Stimulated activated CD4-positive, alpha-beta T cell treated with anti-CD3 and anti-CD28 coated beads, Interleukin-15, amount 100 ng/mL, for 24 hours (primary cell): ENCODE measurements at regions not wholly inside any gene's neighbourhood (a gene's known extent, or its start where the extent isn't known, plus 50 kb on each side); places are given as distances from the start of the nearest gene placed in this dataset.
"Not testable (repeated sequence)": the region's sequence is repeated elsewhere in the genome, so short reads cannot be mapped to it uniquely, and the experiment has no call there.

Source experiments
- DNase-seq: peaks from one replicate; pipeline ENCODE4 v3.0.0-alpha.2; 2020

GRCh38 chr5:152622628-152623027, 217.5 kb upstream of the NMUR2 start:
- no peak for DNase-seq

- DNase-seq: no peak
Observed at GRCh38 chr5:152623951-152624350, 218.9 kb upstream of the NMUR2 start.

DNA sequence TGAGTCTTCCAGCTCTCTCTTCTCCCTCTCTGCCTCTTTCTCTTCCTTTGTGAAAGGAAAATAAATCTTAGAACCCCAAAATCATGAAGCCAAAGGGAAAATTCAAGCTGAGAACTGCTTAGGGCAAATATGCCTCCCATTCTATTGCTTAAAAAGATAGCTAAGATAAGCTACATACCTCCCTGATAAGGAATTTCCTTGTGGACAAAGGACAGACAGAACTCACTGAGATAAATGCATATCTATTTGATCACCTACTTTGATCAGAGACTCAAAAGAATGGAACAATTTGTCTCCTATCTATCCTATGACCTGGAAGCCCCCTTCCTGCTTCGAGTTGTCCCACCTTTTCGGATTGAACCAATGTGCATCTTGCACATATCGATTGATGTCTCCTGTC, 220.6 kb upstream of the NMUR2 start:
- no peak for DNase-seq

DNA sequence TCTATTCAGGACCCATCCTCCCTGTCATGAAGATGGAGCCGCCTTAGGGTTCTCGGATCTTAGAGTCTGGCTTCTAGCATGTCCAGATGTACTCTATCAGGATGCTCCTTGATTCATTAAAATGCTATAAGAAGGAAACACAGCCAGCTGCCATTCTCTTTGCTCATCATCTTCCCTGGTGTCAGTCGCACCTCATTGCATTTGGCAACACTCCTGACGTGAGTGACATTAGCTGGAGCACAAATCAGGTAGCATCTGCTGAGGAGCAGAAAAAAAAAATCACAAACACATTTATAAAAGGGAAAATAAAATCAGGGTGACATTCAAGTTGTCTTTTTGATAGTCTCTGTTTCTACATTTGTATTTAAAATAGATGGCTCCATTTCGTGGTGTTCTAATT, 226.1 kb upstream of the NMUR2 start:
- DNase-seq: no peak

DNA sequence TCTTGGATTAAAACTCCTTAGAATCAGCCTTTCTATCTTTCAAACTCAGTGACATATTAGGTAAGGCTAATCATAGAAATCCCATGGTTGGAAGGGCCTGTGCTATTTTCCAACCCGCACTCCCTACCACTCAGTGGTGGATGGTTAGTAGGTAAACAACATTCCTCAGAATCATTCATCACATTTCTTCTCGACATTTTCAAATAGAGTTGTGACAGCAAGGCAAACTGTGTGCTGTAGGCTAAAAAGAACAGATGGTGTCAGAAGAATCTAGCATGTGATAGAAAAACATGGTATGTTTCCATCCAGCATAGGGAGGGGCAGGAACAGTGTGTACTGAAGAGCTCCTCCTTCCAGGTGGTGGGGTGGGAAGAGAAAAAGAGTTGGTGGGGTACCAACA, 227.3 kb upstream of the NMUR2 start:
- DNase-seq: no peak

DNA sequence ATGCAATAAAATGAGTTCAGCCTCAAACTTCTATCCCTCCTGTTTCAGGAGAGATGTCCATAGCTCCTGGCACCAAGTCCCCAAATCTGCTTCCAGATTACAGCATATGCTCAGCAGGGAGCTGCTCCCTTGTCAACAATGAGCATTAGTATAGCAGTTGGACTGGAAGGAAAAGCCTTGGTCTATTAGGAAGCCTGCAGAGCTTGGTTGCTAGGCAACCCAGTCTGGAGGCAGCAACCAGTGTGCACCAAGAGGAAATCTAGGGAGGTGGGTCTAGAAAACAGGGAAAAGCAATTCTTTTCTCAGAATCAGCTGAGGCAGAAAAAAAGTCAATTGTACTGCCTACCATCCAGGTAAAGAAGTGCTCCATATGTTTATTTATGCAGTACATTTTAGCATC, 229.5 kb upstream of the NMUR2 start:
- DNase-seq: no peak

DNA sequence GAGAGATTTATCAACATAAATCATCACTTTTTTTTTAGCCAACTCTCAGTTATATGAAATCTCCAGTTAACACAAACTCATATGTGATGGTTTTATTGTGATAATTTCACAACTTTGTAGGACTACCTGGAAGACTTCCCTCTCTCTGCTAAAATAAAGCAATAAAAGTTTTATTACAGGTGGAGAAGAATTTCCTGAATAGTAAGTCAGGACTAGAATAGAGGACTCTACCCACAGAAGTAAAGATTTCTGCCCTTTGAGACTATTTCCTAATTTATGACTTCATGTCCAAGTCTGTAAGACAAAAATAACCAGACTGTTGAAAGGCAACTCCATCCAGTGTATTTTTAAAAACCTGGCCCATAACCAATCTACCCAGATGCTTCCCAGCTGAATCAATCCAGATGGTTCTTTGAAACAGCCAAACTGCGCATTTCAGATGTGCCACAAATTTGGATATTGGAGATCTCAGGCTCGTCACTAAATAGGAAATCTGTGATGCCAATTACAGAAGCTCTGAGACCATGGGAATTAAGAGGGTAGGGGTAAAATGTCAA, 234.0 kb upstream of the NMUR2 start:
- no peak for DNase-seq

DNA sequence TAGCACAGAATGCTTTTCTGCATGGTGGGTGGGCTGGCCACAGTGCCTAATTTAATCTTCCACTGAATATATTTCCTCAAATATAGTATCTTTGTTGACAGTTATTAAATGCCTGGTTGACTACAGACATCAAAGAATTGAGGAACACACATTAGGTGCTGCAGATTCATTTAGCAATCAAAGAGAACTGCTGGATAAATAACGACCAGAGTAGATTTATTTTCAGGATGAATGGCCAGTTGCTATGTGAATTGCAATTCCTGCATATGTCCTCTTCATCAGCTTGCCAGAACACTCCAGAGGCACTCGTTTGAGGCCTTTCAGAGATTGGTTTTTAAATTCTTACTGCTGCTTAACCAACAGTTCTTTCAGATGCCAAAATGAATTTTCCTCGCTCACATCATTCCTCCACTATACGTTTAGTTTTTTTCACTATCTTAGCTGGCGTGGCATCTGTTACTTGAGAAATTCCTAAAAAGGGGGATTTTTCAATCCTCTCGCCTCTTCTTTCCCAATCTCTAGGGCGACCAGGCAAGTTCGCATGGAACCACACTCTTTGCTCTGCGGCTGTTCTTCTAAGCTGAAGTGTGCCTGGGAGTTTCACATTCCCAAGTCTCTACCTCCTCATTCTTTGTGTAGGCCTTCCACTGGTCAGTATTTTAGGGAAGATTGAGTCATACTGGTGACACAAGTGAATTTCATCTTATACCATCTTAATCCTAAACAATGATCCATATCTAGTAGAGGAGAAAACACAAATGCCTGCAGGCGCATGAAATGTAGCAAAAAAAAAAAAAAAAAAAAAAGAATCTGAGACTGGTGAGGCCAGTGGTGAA, 237.1 kb upstream of the NMUR2 start:
- no peak for DNase-seq

- DNase-seq: no peak
Observed at GRCh38 chr5:152642880-152643279, 237.8 kb upstream of the NMUR2 start.

DNA sequence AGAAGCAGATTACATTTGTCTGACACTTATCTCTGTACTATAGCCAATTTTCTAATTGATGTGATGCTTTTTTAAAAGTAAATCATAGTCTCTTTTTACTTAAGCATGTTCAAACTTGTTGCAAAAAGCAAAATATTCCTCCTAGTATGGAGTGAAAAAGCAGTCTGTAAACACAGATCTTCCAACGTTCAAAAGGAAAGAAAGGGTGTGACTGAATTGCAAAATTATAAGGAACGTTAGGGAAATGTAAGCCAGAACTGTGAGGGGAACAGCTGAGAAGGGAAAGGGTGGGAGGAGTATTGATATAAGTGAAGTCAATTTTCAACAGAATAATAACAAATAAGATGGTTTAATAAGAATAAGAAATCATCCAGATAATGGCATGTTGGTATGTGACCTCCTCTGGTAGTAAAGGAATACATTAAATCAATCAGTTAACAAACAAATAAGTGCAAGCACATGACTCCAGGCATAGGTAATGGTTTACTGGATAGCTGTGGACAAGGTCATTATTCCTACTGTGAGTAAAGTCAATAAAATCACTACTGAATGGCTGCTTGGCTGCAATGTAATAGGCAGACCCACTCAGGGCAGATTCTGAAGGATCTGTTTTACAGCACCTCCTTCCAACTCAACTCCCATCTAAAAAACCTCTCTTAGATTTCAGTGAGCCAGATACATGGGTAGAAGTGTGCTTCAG, 239.1 kb upstream of the NMUR2 start:
- DNase-seq: no peak

DNA sequence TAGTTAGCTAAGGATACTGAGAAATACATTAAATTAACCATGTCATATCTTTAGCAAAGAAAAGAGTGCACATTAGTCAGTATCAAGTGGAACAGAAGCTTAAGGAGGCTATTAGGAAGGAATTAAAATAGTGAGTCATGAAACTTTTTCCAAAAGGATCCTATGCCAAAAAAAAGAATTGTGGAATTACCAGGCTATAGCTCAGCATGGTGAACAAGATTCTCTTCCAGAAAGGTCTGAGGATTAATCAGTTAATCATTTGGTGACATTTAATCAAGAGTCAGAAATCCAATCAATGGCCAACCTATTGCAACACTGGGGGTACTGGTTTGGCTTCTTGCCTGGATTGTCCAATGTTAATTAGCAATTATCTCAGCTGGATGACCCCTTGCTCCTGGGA, 244.5 kb upstream of the NMUR2 start:
- no peak for DNase-seq

DNA sequence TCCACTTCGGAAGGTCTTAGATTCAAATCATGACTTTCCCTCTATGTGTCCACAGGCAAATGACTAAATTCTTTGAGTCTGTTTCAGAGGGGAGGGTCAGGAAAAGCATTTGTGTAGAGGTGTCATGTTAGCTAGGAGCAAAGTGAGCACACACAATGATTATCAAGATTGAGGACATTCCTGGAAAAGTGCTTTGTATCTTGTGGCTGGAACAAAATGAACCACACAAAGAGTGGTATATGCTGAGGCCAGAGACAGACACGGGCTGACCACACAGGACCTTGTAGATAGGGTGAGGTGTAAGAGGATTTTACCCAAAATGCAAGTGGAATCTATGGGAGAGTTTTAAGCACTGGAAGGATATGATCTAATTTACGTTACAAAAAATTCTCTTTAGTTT, 245.3 kb upstream of the NMUR2 start:
- DNase-seq: no peak

GRCh38 chr5:152659470-152659869, 254.4 kb upstream of the NMUR2 start:
- DNase-seq: not testable (repeated sequence)

DNA sequence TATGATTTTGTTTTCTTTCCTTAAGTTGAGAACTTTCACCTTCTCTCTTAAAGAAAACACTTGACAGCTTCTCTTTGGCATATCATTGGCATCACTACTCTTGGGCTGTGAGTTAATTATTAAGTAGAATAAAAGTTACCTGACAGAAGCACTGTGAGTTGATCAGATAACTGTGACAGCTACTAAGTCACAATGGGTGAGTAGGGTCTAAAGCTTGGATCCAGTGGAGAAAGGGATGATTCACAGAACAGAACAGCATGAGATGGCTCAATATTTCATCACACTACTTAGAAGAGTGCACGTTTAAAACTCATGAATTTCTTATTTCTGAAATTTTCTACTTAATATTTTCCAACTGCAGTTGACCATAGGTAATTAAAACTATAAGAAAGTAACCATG, 268.5 kb upstream of the NMUR2 start:
- no peak for DNase-seq

DNA sequence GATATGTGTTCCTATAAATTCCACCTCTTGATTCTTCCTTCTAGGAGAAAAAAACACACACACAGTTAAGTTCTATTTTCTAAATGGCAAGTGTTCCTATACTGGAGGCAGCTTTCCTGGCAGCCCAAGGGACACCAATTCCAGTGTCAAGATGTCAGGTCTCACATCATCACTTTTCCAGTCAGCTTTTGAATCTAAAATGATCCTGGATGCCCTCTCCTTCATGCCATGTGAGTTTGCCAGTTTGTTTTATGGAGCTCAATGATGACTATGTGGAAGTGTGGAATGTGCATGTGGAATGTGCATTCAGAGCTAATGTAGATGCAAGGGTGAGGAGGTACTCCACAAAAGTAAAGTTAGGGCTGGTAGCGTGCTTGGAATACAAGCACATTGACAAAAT, 269.3 kb upstream of the NMUR2 start:
- DNase-seq: no peak

DNA sequence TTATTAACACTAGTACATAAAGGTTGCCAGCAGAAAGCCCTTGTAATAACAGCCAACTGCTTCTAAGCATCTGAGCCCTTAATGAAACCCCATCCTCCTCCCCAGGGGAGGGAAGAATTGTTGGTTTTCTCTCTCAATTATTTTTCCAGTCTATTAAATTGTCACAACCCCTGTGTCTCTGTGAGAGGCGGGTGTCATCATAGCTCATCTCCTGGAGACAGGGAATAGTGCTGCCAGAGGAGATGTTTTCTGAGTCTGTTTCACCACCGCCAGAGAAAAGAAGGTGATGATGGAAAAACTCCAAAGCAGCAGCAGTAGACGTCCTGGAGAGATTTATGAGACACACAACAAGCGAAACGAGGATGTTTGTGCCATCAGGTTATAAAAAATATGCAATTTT, 271.1 kb upstream of the NMUR2 start:
- no peak for DNase-seq

- no peak for DNase-seq
Observed at GRCh38 chr5:152683205-152683604, 278.1 kb upstream of the NMUR2 start.

DNA sequence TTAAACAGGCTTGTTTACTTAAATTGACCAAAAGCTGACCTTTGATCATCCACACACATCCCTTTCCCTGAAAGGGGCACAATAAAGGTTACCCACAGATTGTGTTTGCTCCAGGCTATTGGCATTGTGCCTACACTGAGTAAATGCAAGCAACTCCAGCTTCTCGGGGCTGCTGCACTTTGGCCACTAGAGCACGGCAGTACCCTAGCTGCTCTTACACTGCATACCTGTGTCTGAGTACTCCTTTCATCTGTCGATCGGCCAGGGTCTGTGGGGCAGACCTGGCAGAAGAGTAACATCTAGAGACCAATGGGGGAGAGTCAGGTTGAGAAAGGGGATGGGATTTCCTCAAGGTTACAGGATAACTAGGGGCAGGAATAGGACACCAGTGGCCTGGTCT, 281.9 kb upstream of the NMUR2 start:
- DNase-seq: no peak

GRCh38 chr5:152688561-152689249, 283.6 kb upstream of the NMUR2 start:
- no peak for DNase-seq

- no peak for DNase-seq
Observed at GRCh38 chr5:152689250-152689711, 284.2 kb upstream of the NMUR2 start.

GRCh38 chr5:152694231-152694630, 289.2 kb upstream of the NMUR2 start:
- DNase-seq: no peak

- DNase-seq: no peak
Observed at GRCh38 chr5:152701305-152701949, 296.3 kb upstream of the NMUR2 start.

GRCh38 chr5:152704286-152704685, 299.2 kb upstream of the NMUR2 start:
- DNase-seq: no peak
